ENCODE measurements at regions not wholly inside any gene's neighbourhood (a gene's known extent, or its start where the extent isn't known, plus 50 kb on each side); places are given as distances from the start of the nearest gene placed in this dataset.

DNA sequence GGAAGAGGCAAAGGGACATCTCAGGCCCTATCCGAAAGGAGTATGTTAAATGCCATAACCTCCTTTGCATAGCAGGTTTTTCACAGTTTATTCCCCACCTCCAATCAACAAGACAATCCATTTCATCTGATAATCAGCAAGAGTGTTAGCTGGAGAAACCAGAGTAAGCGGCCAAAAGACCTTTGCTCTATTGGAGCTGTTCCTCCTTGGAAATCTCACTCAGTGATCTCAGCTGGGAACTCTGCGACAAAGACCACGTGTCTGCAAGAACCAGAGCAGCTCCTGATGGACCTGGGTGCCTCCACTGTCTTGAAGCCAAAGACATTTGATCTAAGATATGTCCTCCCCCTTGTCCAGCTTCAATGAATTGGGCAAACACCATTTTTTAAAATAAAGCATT lies 241.0 kb downstream of the SEC61B start:
- Histone ChIP-seq H3K9me3 (ENCODE audit: low read depth) (no peaks in the 10 kb centered on the region), H3K4me3 (no peak overlapping the region), H3K79me2 (ENCODE audit: insufficient read depth) (no peaks in the 10 kb centered on the region), H3K9me2 (ENCODE audit: insufficient read depth) (no peaks in the 10 kb centered on the region), H3F3A (ENCODE audit: insufficient read depth) (no peaks in the 10 kb centered on the region), H3K4me1 (ENCODE audit: insufficient read depth) (no peaks in the 10 kb centered on the region), H3K9ac (no peak overlapping the region), H4K20me1 (ENCODE audit: insufficient read depth) (no peaks in the 10 kb centered on the region), H3K4me2 (ENCODE audit: unreplicated experiment) (no peak overlapping the region), H3K27me3 (replicated peaks; ENCODE audit: insufficient read depth) (no peaks in the 10 kb centered on the region), H3K36me3 (ENCODE audit: low read depth) (no peaks in the 10 kb centered on the region), H3K27ac (no peak overlapping the region), H2AFZ (no peak overlapping the region)
- DNase-seq, result no peak
- in situ Hi-C loops (cut with MboI), result no loop called here
- WGBS, 2 experiments (ENCODE audit: low coverage in 1 of 2, low lambda C conversion rate in 2 of 2, missing lambda C conversion rate in 2 of 2), result 86 to 90% methylated on average over 4 of the region's 4 CpGs
- TF ChIP-seq EZH2phosphoT487 (IDR thresholded peaks at IDR 0.05; ENCODE audit: insufficient read depth, low read depth), result no peak
- no peak for TF ChIP-seq EZH2 (IDR thresholded peaks at IDR 0.05; ENCODE audit: insufficient read depth, poor library complexity, severe bottlenecking)

DNA sequence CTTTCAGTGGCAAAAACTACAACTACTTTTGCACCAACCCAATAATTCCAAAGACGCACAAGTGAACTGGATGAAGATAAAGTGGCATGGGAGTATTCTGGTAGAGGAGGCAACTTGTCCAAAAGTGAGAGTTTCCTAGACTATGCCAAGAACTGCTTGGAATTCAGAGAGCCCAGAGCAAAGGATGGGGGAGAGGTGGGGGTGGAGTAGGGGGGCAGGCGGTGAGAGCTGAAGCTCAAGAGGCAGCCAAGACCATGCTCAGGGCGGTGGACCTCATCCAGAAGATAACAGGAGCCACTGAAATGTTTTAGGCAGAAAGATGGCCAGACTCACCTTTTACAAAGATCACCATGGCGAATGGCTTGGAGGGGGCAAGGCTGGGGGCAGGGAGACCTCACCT lies 242.5 kb downstream of the SEC61B start:
- Histone ChIP-seq H3F3A (ENCODE audit: insufficient read depth) (no peaks in the 10 kb centered on the region), H3K9me2 (ENCODE audit: insufficient read depth) (no peaks in the 10 kb centered on the region), H3K36me3 (ENCODE audit: low read depth) (no peaks in the 10 kb centered on the region), H3K79me2 (ENCODE audit: insufficient read depth) (no peaks in the 10 kb centered on the region), H4K20me1 (ENCODE audit: insufficient read depth) (no peaks in the 10 kb centered on the region), H3K4me3 (no peak overlapping the region), H3K27me3 (replicated peaks; ENCODE audit: insufficient read depth) (no peaks in the 10 kb centered on the region), H3K4me1 (ENCODE audit: insufficient read depth) (no peaks in the 10 kb centered on the region), H3K9me3 (ENCODE audit: low read depth) (no peaks in the 10 kb centered on the region), H3K9ac (no peak overlapping the region), H2AFZ (no peak overlapping the region), H3K4me2 (ENCODE audit: unreplicated experiment) (no peak overlapping the region), H3K27ac (no peak overlapping the region)
- 85 to 92% methylated on average over 4 of the region's 4 CpGs for WGBS, 2 experiments (ENCODE audit: low coverage in 1 of 2, low lambda C conversion rate in 2 of 2, missing lambda C conversion rate in 2 of 2)
- in situ Hi-C loops (cut with MboI), result no loop called here
- no peak for TF ChIP-seq EZH2 (IDR thresholded peaks at IDR 0.05; ENCODE audit: insufficient read depth, poor library complexity, severe bottlenecking)
- TF ChIP-seq EZH2phosphoT487 (IDR thresholded peaks at IDR 0.05; ENCODE audit: insufficient read depth, low read depth), result no peak
- no peak for DNase-seq

DNA sequence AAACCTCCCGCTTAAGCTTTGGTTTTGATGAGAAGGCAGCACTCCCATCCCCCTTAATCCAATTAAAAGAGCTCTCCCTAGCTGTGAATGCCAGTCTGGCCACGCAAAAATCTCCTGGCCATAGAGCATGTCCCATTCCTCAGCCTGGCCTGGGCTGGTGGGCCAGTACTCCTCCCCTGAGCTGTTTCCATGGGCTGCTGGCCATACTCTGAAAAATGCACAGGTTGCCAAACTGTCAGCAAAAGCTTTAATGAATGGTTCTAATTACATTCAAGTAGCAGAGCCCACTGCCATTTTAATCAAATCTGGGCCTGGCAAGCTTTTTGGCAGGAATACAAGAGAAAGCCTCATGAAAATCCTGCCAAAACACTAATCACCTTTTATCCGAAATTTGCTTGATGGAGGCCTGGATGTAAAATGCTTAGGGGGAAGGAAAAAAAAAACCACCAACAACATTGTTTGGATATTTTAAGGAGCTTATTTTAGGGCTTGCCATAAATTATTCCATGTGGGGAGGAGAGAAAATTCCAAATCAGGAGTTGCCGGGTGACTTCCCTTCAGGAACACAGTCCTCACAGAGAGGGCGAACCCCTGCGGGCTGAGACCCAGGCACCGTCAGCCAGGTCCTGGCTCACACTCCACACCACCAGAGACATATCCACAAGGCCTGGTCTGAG lies 243.3 kb downstream of the SEC61B start:
- Histone ChIP-seq H3K9me2 (ENCODE audit: insufficient read depth) (no peaks in the 10 kb centered on the region), H3K4me3 (no peak overlapping the region), H4K20me1 (ENCODE audit: insufficient read depth) (no peaks in the 10 kb centered on the region), H3K4me2 (ENCODE audit: unreplicated experiment) (no peak overlapping the region), H3K4me1 (ENCODE audit: insufficient read depth) (no peaks in the 10 kb centered on the region), H3K27me3 (replicated peaks; ENCODE audit: insufficient read depth) (no peaks in the 10 kb centered on the region), H3K27ac (no peak overlapping the region), H3K36me3 (ENCODE audit: low read depth) (no peaks in the 10 kb centered on the region), H2AFZ (no peak overlapping the region), H3K9ac (no peak overlapping the region), H3F3A (ENCODE audit: insufficient read depth) (no peaks in the 10 kb centered on the region), H3K9me3 (ENCODE audit: low read depth) (no peaks in the 10 kb centered on the region), H3K79me2 (ENCODE audit: insufficient read depth) (no peaks in the 10 kb centered on the region)
- 43 to 55% methylated on average over 7 of the region's 7 CpGs for WGBS, 2 experiments (ENCODE audit: low coverage in 1 of 2, low lambda C conversion rate in 2 of 2, missing lambda C conversion rate in 2 of 2)
- DNase-seq, result no peak
- in situ Hi-C loops (cut with MboI), result no loop called here
- no peak for TF ChIP-seq EZH2phosphoT487 (IDR thresholded peaks at IDR 0.05; ENCODE audit: insufficient read depth, low read depth)
- no peak for TF ChIP-seq EZH2 (IDR thresholded peaks at IDR 0.05; ENCODE audit: insufficient read depth, poor library complexity, severe bottlenecking)

DNA sequence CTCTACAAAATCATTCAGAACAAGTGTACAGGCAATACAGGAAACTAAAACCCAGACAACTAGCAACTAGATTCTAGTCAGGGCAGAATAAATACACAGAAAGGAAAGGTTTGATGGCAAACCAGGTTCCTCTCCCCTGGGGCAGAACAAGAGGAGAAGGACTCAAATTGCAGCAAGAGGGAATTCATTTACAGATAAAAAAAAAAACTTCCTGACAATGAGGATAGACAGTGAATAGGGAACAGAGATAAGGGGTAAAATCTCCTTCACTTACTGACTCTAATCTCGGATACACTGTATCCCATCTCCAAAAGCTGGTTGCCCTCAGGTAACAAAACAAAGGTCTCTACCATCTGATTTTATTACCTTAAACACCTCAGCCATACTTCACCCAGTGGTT lies 244.0 kb downstream of the SEC61B start:
- no peaks in the 10 kb centered on the region for H3K9me3 ChIP-seq (ENCODE audit: low read depth)
- WGBS, 2 experiments (ENCODE audit: low coverage in 1 of 2, low lambda C conversion rate in 2 of 2, missing lambda C conversion rate in 2 of 2), result 89 to 95% methylated on average over 1 of the region's 1 CpG
- no peaks in the 10 kb centered on the region for H3K36me3 ChIP-seq (ENCODE audit: low read depth)
- no peaks in the 10 kb centered on the region for H3K79me2 ChIP-seq (ENCODE audit: insufficient read depth)
- in situ Hi-C loops (cut with MboI), result no loop called here
- no peaks in the 10 kb centered on the region for H3K27me3 ChIP-seq (replicated peaks; ENCODE audit: insufficient read depth)
- no peak for DNase-seq
- no peaks in the 10 kb centered on the region for H3K9me2 ChIP-seq (ENCODE audit: insufficient read depth)
- no peak overlapping the region for H3K27ac ChIP-seq
- no peak overlapping the region for H2AFZ ChIP-seq
- no peaks in the 10 kb centered on the region for H3F3A ChIP-seq (ENCODE audit: insufficient read depth)
- no peak for TF ChIP-seq EZH2phosphoT487 (IDR thresholded peaks at IDR 0.05; ENCODE audit: insufficient read depth, low read depth)
- TF ChIP-seq EZH2 (IDR thresholded peaks at IDR 0.05; ENCODE audit: insufficient read depth, poor library complexity, severe bottlenecking), result no peak
- no peaks in the 10 kb centered on the region for H3K4me1 ChIP-seq (ENCODE audit: insufficient read depth)
- no peaks in the 10 kb centered on the region for H4K20me1 ChIP-seq (ENCODE audit: insufficient read depth)
- H3K4me3 ChIP-seq, result no peak overlapping the region
- H3K4me2 ChIP-seq (ENCODE audit: unreplicated experiment), result no peak overlapping the region
- no peak overlapping the region for H3K9ac ChIP-seq

DNA sequence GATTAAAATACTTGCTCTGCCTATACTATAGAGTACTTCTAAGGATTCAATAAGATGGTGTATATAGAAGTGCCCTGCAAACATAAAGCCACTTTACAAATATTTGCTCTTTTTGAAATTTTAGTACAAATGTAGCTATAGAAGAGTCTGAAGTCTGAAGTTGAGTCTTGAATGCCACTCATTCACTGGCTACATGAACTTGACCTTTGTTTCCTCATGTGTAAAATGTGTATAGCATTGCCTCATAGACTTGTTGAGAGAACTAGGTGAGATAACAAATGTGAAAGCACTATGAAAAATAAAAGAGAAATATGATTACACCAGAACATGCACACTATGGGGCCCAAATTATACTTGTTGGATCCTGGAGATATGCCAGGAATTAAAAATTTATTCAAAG lies 244.7 kb downstream of the SEC61B start:
- H3K79me2 ChIP-seq (ENCODE audit: insufficient read depth), result no peaks in the 10 kb centered on the region
- no peaks in the 10 kb centered on the region for H3F3A ChIP-seq (ENCODE audit: insufficient read depth)
- H2AFZ ChIP-seq, result no peak overlapping the region
- H4K20me1 ChIP-seq (ENCODE audit: insufficient read depth), result no peaks in the 10 kb centered on the region
- no peaks in the 10 kb centered on the region for H3K9me3 ChIP-seq (ENCODE audit: low read depth)
- no peaks in the 10 kb centered on the region for H3K4me1 ChIP-seq (ENCODE audit: insufficient read depth)
- H3K4me3 ChIP-seq, result no peak overlapping the region
- in situ Hi-C loops (cut with MboI), result no loop called here
- H3K9me2 ChIP-seq (ENCODE audit: insufficient read depth), result no peaks in the 10 kb centered on the region
- TF ChIP-seq EZH2 (IDR thresholded peaks at IDR 0.05; ENCODE audit: insufficient read depth, poor library complexity, severe bottlenecking), result no peak
- no peak for TF ChIP-seq EZH2phosphoT487 (IDR thresholded peaks at IDR 0.05; ENCODE audit: insufficient read depth, low read depth)
- no peak overlapping the region for H3K4me2 ChIP-seq (ENCODE audit: unreplicated experiment)
- H3K27ac ChIP-seq, result no peak overlapping the region
- H3K36me3 ChIP-seq (ENCODE audit: low read depth), result no peaks in the 10 kb centered on the region
- H3K9ac ChIP-seq, result no peak overlapping the region
- no peak for DNase-seq
- no peaks in the 10 kb centered on the region for H3K27me3 ChIP-seq (replicated peaks; ENCODE audit: insufficient read depth)
